Heart left ventricle (tissue), 16 donors: ENCODE measurements at regions not wholly inside any gene's neighbourhood (a gene's known extent, or its start where the extent isn't known, plus 50 kb on each side); places are given as distances from the start of the nearest gene placed in this dataset.

ENCODE experiments used
- ATAC-seq, 4 donors: fragments of 200-7000 bp; cut with Tn5 transposase; one replicate each; pipeline ENCODE4 v1.9.1; 2020 to 2022; ENCODE audit warnings: moderate library complexity in 4 of 4, mild to moderate bottlenecking in 3 of 4, moderate number of reproducible peaks in 1 of 4
- DNase-seq, 5 donors: peaks; one replicate each; pipeline ENCODE4 v3.0.0-alpha.2; 2020
- H3K27ac ChIP-seq, 12 donors: fragments of 200-600 bp; sonication (generic) in 4 of 12; one replicate each; pipeline versions ENCODE4 v1.5.0 to v1.8.0; 2016 to 2022; ENCODE audit warnings: mild to moderate bottlenecking in 2 of 12
- H3K27me3 ChIP-seq, 9 donors: fragments of 200-600 bp; sonication (generic) in 2 of 9; one replicate each; pipeline versions ENCODE4 v1.5.1 to v1.8.0; 2016 to 2022; ENCODE audit warnings: mild to moderate bottlenecking in 3 of 9
- H3K36me3 ChIP-seq, 9 donors: fragments of 200-600 bp; sonication (generic) in 2 of 9; one replicate each; pipeline versions ENCODE4 v1.5.0 to v1.8.0; 2018 to 2022; ENCODE audit warnings: mild to moderate bottlenecking in 2 of 9
- H3K4me1 ChIP-seq, 12 donors: fragments of 200-600 bp; sonication (generic) in 4 of 12; one replicate each; pipeline versions ENCODE4 v1.5.0 to v1.8.0; 2016 to 2022; ENCODE audit warnings: mild to moderate bottlenecking in 3 of 12
- H3K4me3 ChIP-seq, 12 donors: fragments of 200-600 bp; sonication (generic) in 4 of 12; one replicate each; pipeline versions ENCODE4 v1.5.0 to v1.8.0; 2017 to 2022; ENCODE audit warnings: mild to moderate bottlenecking in 9 of 12, moderate library complexity in 4 of 12
- H3K9me3 ChIP-seq, 12 donors: fragments of 200-600 bp; sonication (generic) in 4 of 12; one replicate each; pipeline versions ENCODE4 v1.5.0 to v1.8.0; 2016 to 2022; ENCODE audit warnings: mild to moderate bottlenecking in 1 of 12
- CTCF ChIP-seq, 12 donors: fragments of 200-600 bp; sonication (generic) in 4 of 12; IDR thresholded peaks; one replicate each; pipeline versions ENCODE4 v1.5.0 to v1.8.0; 2018 to 2022; ENCODE audit warnings: antibody characterized with exemption in 12 of 12, mild to moderate bottlenecking in 5 of 12
- POLR2A ChIP-seq, 2 donors: fragments of 450-650 bp; IDR thresholded peaks; one replicate each; pipeline ENCODE4 v1.6.1; 2017; ENCODE audit warnings: antibody characterized with exemption in 2 of 2, mild to moderate bottlenecking in 2 of 2, moderate library complexity in 2 of 2
- WGBS, 4 donors: extraction: QIAGEN DNeasy Blood & Tissue Kit in 2 of 4; methylation state at CpG; one replicate each; pipeline versions ENCODE4 v1.1.5 to v1.1.7; 2013 to 2018; 5-methylcytosine and 5-hydroxymethylcytosine counted together
- intact Hi-C, 10 donors: fragments of 100-400 bp; cut with DNase I; formaldehyde crosslinking; loops; one replicate each; pipeline versions ENCODE4 v1.11.1 to v1.14.2; 2022
- donor health status: ischemic (EF 13 %, LVEDD 7.1; RV severe dilation, severe dysfunction).
- donor health status: healthy with polysubstance abuse.
- donor health status: DM: no; HTN: yes; CAD: no.
- donor health status: DM: no; HTN: no; CAD: no.
- donor health status: ischemic (EF 25% LVEDD 6.9; RV normal size, moderate dysfunction).
- donor health status: ischemic (EF 25% LVEDD 5.7; RV mildly dilated, moderate dysfunction).
- donor health status: healthy.
- donor health status: DM: yes; HTN: yes; CAD: no.
- donor health status: ischemic (EF 35%, LVEDD 5.7; RV mildly dilated, moderate dysfunction).
- donor health status: nonischemic (EF 11% LVEDD 7.7; RV severe dilation, severe dysfunction).
- donor health status: DM: yes; HTN: yes; CAD: no.
- donor health status: PGD.
- donor health status: ischemic (EF 29% LVEDD 5.4; RV normal size, mild dysfunction).
- donor health status: nonischemic (EF 23%, LVEDD 6.1; RV moderate dilation, normal function).

GRCh38 chr18:67342159-67342558 lies 174.4 kb downstream of the DSEL start:
- no peaks in the 10 kb centered on the region for H3K36me3 ChIP-seq
- intact Hi-C loops, result no loop called here
- no peak overlapping the region for H3K27ac ChIP-seq
- no peaks in the 10 kb centered on the region for H3K4me1 ChIP-seq
- H3K9me3 ChIP-seq, result no peaks in the 10 kb centered on the region
- DNase-seq (no peak), ATAC-seq (no peak)
- H3K4me3 ChIP-seq, result no peak overlapping the region
- H3K27me3 ChIP-seq, result no peaks in the 10 kb centered on the region
- TF ChIP-seq POLR2A (IDR thresholded peaks at IDR 0.05), result no peak
- no peak for TF ChIP-seq CTCF (IDR thresholded peaks at IDR 0.05)
- WGBS, 4 donors, result 47 to 63% (median 51%) methylated on average over 2 of the region's 2 CpGs

- WGBS, 4 donors, result 20 to 49% (median 25%) methylated on average over 1 of the region's 1 CpG
- no peak overlapping the region for H3K27ac ChIP-seq
Measured at GRCh38 chr18:67337696-67338095, 178.8 kb downstream of the DSEL start.

GRCh38 chr18:67331857-67332256 lies 184.7 kb downstream of the DSEL start:
- ATAC-seq (no peak), DNase-seq (no peak)
- intact Hi-C loops, result no loop called here
- H3K9me3 ChIP-seq, result peaks cover 0 to 3% (median 0%) of the 10 kb centered on the region in 12 donors
- TF ChIP-seq POLR2A (IDR thresholded peaks at IDR 0.05) (no peak), CTCF (IDR thresholded peaks at IDR 0.05) (no peak)
- 0 to 87% (median 36%) methylated on average over 1 of the region's 1 CpG for WGBS, 4 donors
- H3K4me3 ChIP-seq, result no peak overlapping the region
- no peak overlapping the region for H3K27ac ChIP-seq
- H3K36me3 ChIP-seq, result no peaks in the 10 kb centered on the region
- H3K27me3 ChIP-seq, result no peaks in the 10 kb centered on the region
- H3K4me1 ChIP-seq, result no peaks in the 10 kb centered on the region

More at GRCh38 chr18:67337696-67338095, 178.8 kb downstream of the DSEL start:
- Histone ChIP-seq H3K9me3 (no peaks in the 10 kb centered on the region), H3K4me3 (no peak overlapping the region), H3K27me3 (no peaks in the 10 kb centered on the region), H3K4me1 (no peaks in the 10 kb centered on the region), H3K36me3 (no peaks in the 10 kb centered on the region)
- intact Hi-C loops, result no loop called here
- no peak for DNase-seq
- ATAC-seq, result no peak
- TF ChIP-seq POLR2A (IDR thresholded peaks at IDR 0.05), result no peak

GRCh38 chr18:67319109-67319508 lies 197.4 kb downstream of the DSEL start:
- intact Hi-C loops, result no loop called here
- TF ChIP-seq CTCF (IDR thresholded peaks at IDR 0.05) (no peak), POLR2A (IDR thresholded peaks at IDR 0.05) (no peak)
- WGBS, 4 donors, result 73 to 81% (median 78%) methylated on average over 2 of the region's 2 CpGs
- Histone ChIP-seq H3K27ac (no peak overlapping the region), H3K4me1 (no peaks in the 10 kb centered on the region), H3K4me3 (no peak overlapping the region), H3K36me3 (no peaks in the 10 kb centered on the region), H3K9me3 (peaks cover 0 to 10% (median 0%) of the 10 kb centered on the region in 12 donors), H3K27me3 (no peaks in the 10 kb centered on the region)
- ATAC-seq, result no peak
- no peak for DNase-seq

GRCh38 chr18:67318651-67319050 lies 197.9 kb downstream of the DSEL start:
- Histone ChIP-seq H3K4me1 (no peaks in the 10 kb centered on the region), H3K27me3 (no peaks in the 10 kb centered on the region), H3K36me3 (no peaks in the 10 kb centered on the region), H3K4me3 (no peak overlapping the region), H3K27ac (no peak overlapping the region), H3K9me3 (peaks cover 0 to 10% (median 0%) of the 10 kb centered on the region in 12 donors)
- ATAC-seq (no peak), DNase-seq (no peak)
- TF ChIP-seq POLR2A (IDR thresholded peaks at IDR 0.05) (no peak), CTCF (IDR thresholded peaks at IDR 0.05) (no peak)
- intact Hi-C loops, result no loop called here
